ENCODE measurements at regions not wholly inside any gene's neighbourhood (a gene's known extent, or its start where the extent isn't known, plus 50 kb on each side); places are given as distances from the start of the nearest gene placed in this dataset.

GRCh38 chr2:83435989-83436388, 1023.1 kb downstream of the SUCLG1 start:
- no peaks in the 10 kb centered on the region for H3K4me1 ChIP-seq (ENCODE audit: control insufficient read depth, insufficient read depth, low read length)
- no peaks in the 10 kb centered on the region for H3K27me3 ChIP-seq (replicated peaks in 1 of 2; ENCODE audit: control insufficient read depth in 2 of 2, insufficient read depth in 2 of 2, low read length in 1 of 2)
- ChIA-PET RAD21 (ENCODE audit: unreplicated experiment) (no interaction called here), SMC1A (ENCODE audit: uncharacterized antibody, unreplicated experiment) (no interaction called here), CTCF (no interaction called here), POLR2A (no interaction called here)
- WGBS (ENCODE audit: insufficient coverage, insufficient replicate concordance, low lambda C conversion rate, missing lambda C conversion rate) = 46% methylated on average over 2 of the region's 2 CpGs
- FAIRE-seq (no peak), ATAC-seq (no peak), DNase-seq (ENCODE audit: low read depth, low spot score) (no peak)
- H3K27ac ChIP-seq (ENCODE audit: control insufficient read depth, insufficient read depth) = no peak overlapping the region
- no peaks in the 10 kb centered on the region for H3K79me2 ChIP-seq (ENCODE audit: control insufficient read depth, insufficient read depth, low read length)
- H3K4me3 ChIP-seq = no peak overlapping the region
- H3K9ac ChIP-seq (ENCODE audit: control insufficient read depth, insufficient read depth, low read length) = no peak overlapping the region
- H3K36me3 ChIP-seq (ENCODE audit: control insufficient read depth in 2 of 2, insufficient read depth in 2 of 2, low read length in 1 of 2) = no peaks in the 10 kb centered on the region
- BruUV-seq (replicated peaks) = no TSS peak
- H4K20me1 ChIP-seq (ENCODE audit: control insufficient read depth, insufficient read depth) = no peaks in the 10 kb centered on the region
- intact Hi-C loops (cut with micrococcal nuclease; ENCODE audit: unreplicated experiment) (no loop called here), in situ Hi-C loops (cut with MboI) (no loop called here)
- H3K4me2 ChIP-seq (ENCODE audit: control insufficient read depth, insufficient read depth) = no peak overlapping the region
- no peak overlapping the region for H2AFZ ChIP-seq (ENCODE audit: control insufficient read depth, low read depth, low read length)
- no peaks in the 10 kb centered on the region for H3K9me3 ChIP-seq (replicated peaks; ENCODE audit: control insufficient read depth, insufficient read depth, low read length)
- TF ChIP-seq ATF7 (IDR thresholded peaks at IDR 0.05; ENCODE audit: low read depth) (no peak), ZNF384 (IDR thresholded peaks at IDR 0.05; ENCODE audit: borderline replicate concordance, low read depth, low read length) (no peak), RELB (IDR thresholded peaks at IDR 0.05; ENCODE audit: low read depth) (no peak), TCF3 (IDR thresholded peaks at IDR 0.05; ENCODE audit: borderline replicate concordance, insufficient read depth, low read depth, low read length) (no peak), E4F1 (IDR thresholded peaks at IDR 0.05; ENCODE audit: borderline replicate concordance, partially characterized antibody) (no peak), POLR2A (IDR thresholded peaks at IDR 0.05; ENCODE audit: low read depth, low read length) (no peak), IRF5 (IDR thresholded peaks at IDR 0.05; ENCODE audit: borderline replicate concordance) (no peak), NBN (IDR thresholded peaks at IDR 0.05) (no peak), STAT1 (conservative IDR thresholded peaks at IDR 0.05) (no peak), RFX5 (IDR thresholded peaks at IDR 0.05; ENCODE audit: low read depth, low read length) (no peak), IKZF1 (conservative IDR thresholded peaks at IDR 0.05) (no peak), ZNF592 (IDR thresholded peaks at IDR 0.05) (no peak), CTCF (IDR thresholded peaks at IDR 0.05 in 2 of 3, conservative IDR thresholded peaks at IDR 0.05 in 1 of 3; ENCODE audit: control insufficient read depth in 2 of 3, extremely low read depth in 1 of 3, insufficient read depth in 1 of 3, low read depth in 3 of 3, low read length in 3 of 3) (no peak)
